Right lung (tissue), 2 donors: ENCODE measurements at regions not wholly inside any gene's neighbourhood (a gene's known extent, or its start where the extent isn't known, plus 50 kb on each side); places are given as distances from the start of the nearest gene placed in this dataset.
"Not testable (repeated sequence)": the region's sequence is repeated elsewhere in the genome, so short reads cannot be mapped to it uniquely, and the experiment has no call there.

Experiments
- DNase-seq, 2 donors: peaks; one replicate each; pipeline ENCODE4 v3.0.0-alpha.2; 2013

- DNase-seq = no peak
Measured at GRCh38 chr6:23655525-23655924, 470.5 kb upstream of the NRSN1 start.

GRCh38 chr6:23656255-23657194, 469.5 kb upstream of the NRSN1 start:
- DNase-seq = no peak

- peak; percentile 26 to 36 for DNase-seq
Measured at GRCh38 chr6:23659125-23659524, 466.9 kb upstream of the NRSN1 start.

GRCh38 chr6:23661549-23661948, 464.5 kb upstream of the NRSN1 start:
- DNase-seq = no peak

GRCh38 chr6:23663096-23663495, 462.9 kb upstream of the NRSN1 start:
- DNase-seq = no peak

GRCh38 chr6:23663652-23664051, 462.4 kb upstream of the NRSN1 start:
- no peak for DNase-seq

GRCh38 chr6:23665911-23666310, 460.1 kb upstream of the NRSN1 start:
- not testable (repeated sequence) for DNase-seq

- no peak for DNase-seq
Measured at GRCh38 chr6:23672737-23673136, 453.3 kb upstream of the NRSN1 start.

- no peak for DNase-seq
Measured at GRCh38 chr6:23678626-23679025, 447.4 kb upstream of the NRSN1 start.

- DNase-seq = no peak
Measured at GRCh38 chr6:23681743-23682142, 444.3 kb upstream of the NRSN1 start.

GRCh38 chr6:23688650-23689049, 437.4 kb upstream of the NRSN1 start:
- no peak for DNase-seq

GRCh38 chr6:23690453-23691049, 435.5 kb upstream of the NRSN1 start:
- no peak for DNase-seq

GRCh38 chr6:23692184-23692583, 433.8 kb upstream of the NRSN1 start:
- no peak for DNase-seq

- DNase-seq = no peak
Measured at GRCh38 chr6:23696992-23697391, 429.0 kb upstream of the NRSN1 start.

GRCh38 chr6:23704479-23705052, 421.4 kb upstream of the NRSN1 start:
- no peak for DNase-seq

GRCh38 chr6:23705697-23706096, 420.3 kb upstream of the NRSN1 start:
- DNase-seq = no peak

GRCh38 chr6:23712756-23713155, 413.3 kb upstream of the NRSN1 start:
- DNase-seq = no peak

GRCh38 chr6:23713211-23713610, 412.8 kb upstream of the NRSN1 start:
- no peak for DNase-seq

GRCh38 chr6:23728707-23729106, 397.3 kb upstream of the NRSN1 start:
- peak; percentile 21 for DNase-seq

- DNase-seq = no peak
Measured at GRCh38 chr6:23731609-23732008, 394.4 kb upstream of the NRSN1 start.

- no peak for DNase-seq
Measured at GRCh38 chr6:23732521-23732920, 393.5 kb upstream of the NRSN1 start.

GRCh38 chr6:23735151-23735550, 390.9 kb upstream of the NRSN1 start:
- DNase-seq = no peak

GRCh38 chr6:23736577-23736976, 389.4 kb upstream of the NRSN1 start:
- DNase-seq = no peak
